Skeletal muscle tissue (tissue), 3 donors: ENCODE measurements at regions not wholly inside any gene's neighbourhood (a gene's known extent, or its start where the extent isn't known, plus 50 kb on each side); places are given as distances from the start of the nearest gene placed in this dataset.
A peak's percentile ranks its signal among the peaks of the same experiment; 100 is the strongest.
"Not testable (repeated sequence)": the region's sequence is repeated elsewhere in the genome, so short reads cannot be mapped to it uniquely, and the experiment has no call there.

Experiments used
- H3K27ac ChIP-seq: one replicate; pipeline ENCODE4 v1.7.0; 2013; ENCODE audit warnings: mild to moderate bottlenecking, low read depth, low read length, inconsistent platforms
- H3K27me3 ChIP-seq, 3 donors: one replicate each; pipeline ENCODE4 v1.7.0; 2013; ENCODE audit warnings: low read length in 3 of 3; ENCODE audit not compliant: control insufficient read depth in 3 of 3, insufficient read depth in 3 of 3
- H3K36me3 ChIP-seq, 3 donors: one replicate each; pipeline ENCODE4 v1.7.0; 2013; ENCODE audit warnings: low read length in 3 of 3; ENCODE audit not compliant: control insufficient read depth in 3 of 3, insufficient read depth in 3 of 3
- H3K4me1 ChIP-seq, 3 donors: one replicate each; pipeline ENCODE4 v1.7.0; 2013; ENCODE audit warnings: low read length in 3 of 3, mild to moderate bottlenecking in 3 of 3; ENCODE audit not compliant: control insufficient read depth in 3 of 3, insufficient read depth in 3 of 3
- H3K4me3 ChIP-seq, 3 donors: one replicate each; pipeline ENCODE4 v1.7.0; 2013; ENCODE audit warnings: low read length in 3 of 3
- H3K9ac ChIP-seq, 3 donors: one replicate each; pipeline ENCODE4 v1.7.0; 2013; ENCODE audit warnings: low read length in 3 of 3, mild to moderate bottlenecking in 3 of 3, moderate library complexity in 2 of 3, low read depth in 1 of 3
- H3K9me3 ChIP-seq, 3 donors: one replicate each; pipeline ENCODE4 v1.7.0; 2013; ENCODE audit warnings: low read length in 3 of 3; ENCODE audit not compliant: control insufficient read depth in 3 of 3
- donor health status: Osteomylitis.

- peaks cover 0 to 11% (median 3%) of the 10 kb centered on the region in 3 donors for H3K4me1 ChIP-seq
- H3K27ac ChIP-seq, H3K36me3 ChIP-seq, H3K9ac ChIP-seq, H3K4me3 ChIP-seq, H3K27me3 ChIP-seq, H3K9me3 ChIP-seq: not testable (repeated sequence)
These were observed 320.3 kb upstream of the UBE2E2 start for GRCh38 chr3:22882834-22883233.

GRCh38 chr3:22885039-22885438 is 318.1 kb upstream of the UBE2E2 start:
- Histone ChIP-seq H3K9me3 (no peaks in the 10 kb centered on the region), H3K9ac (no peak overlapping the region), H3K27ac (no peak overlapping the region), H3K27me3 (no peaks in the 10 kb centered on the region), H3K4me3 (no peak overlapping the region), H3K4me1 (peaks cover 0 to 11% (median 3%) of the 10 kb centered on the region in 3 donors), H3K36me3 (no peaks in the 10 kb centered on the region)

- Histone ChIP-seq H3K4me3 (peak overlapping the region in 1 of 3 donors; percentile 12), H3K9me3 (no peaks in the 10 kb centered on the region), H3K27ac (peak overlapping the region; percentile 42), H3K4me1 (peaks cover 0 to 11% (median 3%) of the 10 kb centered on the region in 3 donors), H3K9ac (no peak overlapping the region), H3K36me3 (no peaks in the 10 kb centered on the region), H3K27me3 (no peaks in the 10 kb centered on the region)
These were observed 317.4 kb upstream of the UBE2E2 start for GRCh38 chr3:22885574-22886341.

- H3K27ac ChIP-seq, result peak overlapping the region; percentile 42
- H3K9ac ChIP-seq, result no peak overlapping the region
- no peaks in the 10 kb centered on the region for H3K27me3 ChIP-seq
- no peaks in the 10 kb centered on the region for H3K9me3 ChIP-seq
- peaks cover 0 to 11% (median 3%) of the 10 kb centered on the region in 3 donors for H3K4me1 ChIP-seq
- peak overlapping the region in 1 of 3 donors; percentile 12 for H3K4me3 ChIP-seq
- H3K36me3 ChIP-seq, result no peaks in the 10 kb centered on the region
These were observed 316.6 kb upstream of the UBE2E2 start for GRCh38 chr3:22886439-22887068.

- Histone ChIP-seq H3K27ac (no peak overlapping the region), H3K4me3 (no peak overlapping the region), H3K27me3 (no peaks in the 10 kb centered on the region), H3K4me1 (peaks cover 0 to 11% (median 3%) of the 10 kb centered on the region in 3 donors), H3K9me3 (no peaks in the 10 kb centered on the region), H3K9ac (no peak overlapping the region), H3K36me3 (no peaks in the 10 kb centered on the region)
These were observed 315.3 kb upstream of the UBE2E2 start for GRCh38 chr3:22887664-22888291.

GRCh38 chr3:22893101-22893500 is 310.0 kb upstream of the UBE2E2 start:
- Histone ChIP-seq H3K27ac (no peak overlapping the region), H3K36me3 (no peaks in the 10 kb centered on the region), H3K27me3 (no peaks in the 10 kb centered on the region), H3K4me1 (peaks cover 7 to 13% (median 10%) of the 10 kb centered on the region in 3 donors), H3K9ac (no peak overlapping the region), H3K9me3 (no peaks in the 10 kb centered on the region), H3K4me3 (no peak overlapping the region)

GRCh38 chr3:22893644-22894325 is 309.3 kb upstream of the UBE2E2 start:
- Histone ChIP-seq H3K27ac (no peak overlapping the region), H3K4me3 (no peak overlapping the region), H3K4me1 (peaks cover 7 to 15% (median 14%) of the 10 kb centered on the region in 3 donors), H3K9ac (no peak overlapping the region), H3K36me3 (no peaks in the 10 kb centered on the region), H3K27me3 (no peaks in the 10 kb centered on the region), H3K9me3 (no peaks in the 10 kb centered on the region)

- H3K4me1 ChIP-seq, result peaks cover 7 to 15% (median 14%) of the 10 kb centered on the region in 3 donors
- H3K9ac ChIP-seq, result no peak overlapping the region
- no peaks in the 10 kb centered on the region for H3K36me3 ChIP-seq
- no peaks in the 10 kb centered on the region for H3K9me3 ChIP-seq
- no peak overlapping the region for H3K27ac ChIP-seq
- H3K27me3 ChIP-seq, result no peaks in the 10 kb centered on the region
- no peak overlapping the region for H3K4me3 ChIP-seq
These were observed 308.3 kb upstream of the UBE2E2 start for GRCh38 chr3:22894865-22895264.

GRCh38 chr3:22895671-22896070 is 307.5 kb upstream of the UBE2E2 start:
- no peak overlapping the region for H3K9ac ChIP-seq
- no peaks in the 10 kb centered on the region for H3K36me3 ChIP-seq
- H3K4me3 ChIP-seq, result no peak overlapping the region
- H3K9me3 ChIP-seq, result no peaks in the 10 kb centered on the region
- peaks cover 7 to 15% (median 14%) of the 10 kb centered on the region in 3 donors for H3K4me1 ChIP-seq
- H3K27ac ChIP-seq, result no peak overlapping the region
- H3K27me3 ChIP-seq, result no peaks in the 10 kb centered on the region
